HEK293 (cell line): ENCODE measurements at regions not wholly inside any gene's neighbourhood (a gene's known extent, or its start where the extent isn't known, plus 50 kb on each side); places are given as distances from the start of the nearest gene placed in this dataset.
A peak's percentile ranks its signal among the peaks of the same experiment; 100 is the strongest.

Experiments used
- CTCF ChIA-PET: fragments of 350-600 bp; formaldehyde crosslinking; extraction: SDS; loops from one replicate; lab custom pipeline; 2021; ENCODE audit warnings: antibody characterized with exemption; lab: Yijun Ruan, JAX
- POLR2A ChIA-PET: fragments of 300-600 bp; formaldehyde crosslinking; extraction: SDS; loops from one replicate; lab custom pipeline; 2020; ENCODE audit warnings: antibody characterized with exemption, inconsistent platforms; lab: Yijun Ruan, JAX
- H3K27ac ChIP-seq: fragments of 200-500 bp; sonication (Bioruptor generic); 2 replicates; pipeline ENCODE4 v1.5.1; 2014; ENCODE audit warnings: low read depth, low read length, control low read depth, inconsistent platforms; ENCODE audit errors: extremely low read depth
- H3K36me3 ChIP-seq, 2 experiments: fragments of 200-500 bp in 1 of 2; sonication (Bioruptor generic) in 1 of 2; 1 replicate in 1 of 2; 2 replicates in 1 of 2; pipeline ENCODE4 v1.5.1; 2014 to 2017; ENCODE audit warnings: inconsistent platforms in 2 of 2, low read length in 2 of 2; ENCODE audit not compliant: control insufficient read depth in 2 of 2, insufficient read depth in 1 of 2
- H3K4me1 ChIP-seq: fragments of 200-500 bp; sonication (Bioruptor generic); 2 replicates; pipeline ENCODE4 v1.5.1; 2014; ENCODE audit warnings: mild to moderate bottlenecking, low read length, inconsistent platforms; ENCODE audit not compliant: control insufficient read depth, insufficient read depth
- H3K4me3 ChIP-seq: 2 replicates; pipeline ENCODE4 v1.5.1; 2011; ENCODE audit warnings: low read depth, mild to moderate bottlenecking, control low read depth, low read length, moderate library complexity
- H3K9me3 ChIP-seq: fragments of 200-500 bp; sonication (Bioruptor generic); 2 replicates; pipeline ENCODE4 v1.5.1; 2014; ENCODE audit warnings: low read depth, low read length, inconsistent platforms; ENCODE audit not compliant: control insufficient read depth, insufficient read depth
- MEIS1 ChIP-seq: sonication (generic); formaldehyde crosslinking; IDR thresholded peaks from 2 replicates; pipeline ENCODE4 v1.8.1; 2022; ENCODE audit warnings: missing genetic modification reagents, mild to moderate bottlenecking, borderline replicate concordance
- SP3 ChIP-seq: fragments of 450-650 bp; formaldehyde crosslinking; IDR thresholded peaks from 2 replicates; pipeline ENCODE4 v1.5.1; 2016; ENCODE audit warnings: missing biosample characterization, missing genetic modification characterization
- ZNF133 ChIP-seq: fragments of 450-650 bp; formaldehyde crosslinking; IDR thresholded peaks from 2 replicates; pipeline ENCODE4 v1.5.1; 2016; ENCODE audit warnings: missing biosample characterization, missing genetic modification characterization
- ZNF140 ChIP-seq: fragments of 450-650 bp; formaldehyde crosslinking; IDR thresholded peaks from 2 replicates; pipeline ENCODE4 v1.5.1; 2016; ENCODE audit warnings: missing biosample characterization, missing genetic modification characterization
- ZNF211 ChIP-seq: fragments of 450-650 bp; formaldehyde crosslinking; IDR thresholded peaks from 2 replicates; pipeline ENCODE4 v1.5.1; 2016; ENCODE audit warnings: low read depth, missing biosample characterization, missing genetic modification characterization
- ZNF274 ChIP-seq, 2 experiments: fragments of 200-500 bp in 1 of 2; fragments of 450-650 bp in 1 of 2; sonication (Bioruptor generic) in 1 of 2; formaldehyde crosslinking in 1 of 2; IDR thresholded peaks; 2 replicates each; pipeline versions ENCODE4 v1.5.1 to v1.6.1; 2014 to 2016; ENCODE audit warnings: borderline replicate concordance in 1 of 2, inconsistent platforms in 1 of 2, low read length in 1 of 2, missing biosample characterization in 1 of 2, missing genetic modification characterization in 1 of 2
- ZNF423 ChIP-seq: fragments of 450-650 bp; formaldehyde crosslinking; IDR thresholded peaks from 2 replicates; pipeline ENCODE4 v1.5.1; 2016; ENCODE audit warnings: missing biosample characterization, missing genetic modification characterization
- ZNF560 ChIP-seq: fragments of 450-650 bp; formaldehyde crosslinking; IDR thresholded peaks from 2 replicates; pipeline ENCODE4 v1.5.1; 2017; ENCODE audit warnings: missing biosample characterization, missing genetic modification characterization, borderline replicate concordance
- ZNF596 ChIP-seq: fragments of 450-650 bp; IDR thresholded peaks from 2 replicates; pipeline ENCODE4 v1.5.0; 2018; ENCODE audit warnings: missing biosample characterization, mild to moderate bottlenecking, missing genetic modification characterization, moderate library complexity
- ZNF830 ChIP-seq: fragments of 450-650 bp; IDR thresholded peaks from 2 replicates; pipeline ENCODE4 v1.5.0; 2018; ENCODE audit warnings: missing biosample characterization, missing genetic modification characterization, low read depth, mild to moderate bottlenecking, moderate library complexity
- ZNF843 ChIP-seq: fragments of 450-650 bp; formaldehyde crosslinking; IDR thresholded peaks from 2 replicates; pipeline ENCODE4 v1.5.1; 2016; ENCODE audit warnings: missing biosample characterization, missing genetic modification characterization
- TF ChIP-seq, protein P1 (sequence below): fragments of 450-650 bp; formaldehyde crosslinking; IDR thresholded peaks from 2 replicates; pipeline ENCODE4 v1.5.1; 2016; ENCODE audit warnings: missing biosample characterization, missing genetic modification characterization
- TF ChIP-seq, protein P2 (sequence below): fragments of 450-650 bp; formaldehyde crosslinking; IDR thresholded peaks from 2 replicates; pipeline ENCODE4; 2016; ENCODE audit warnings: missing biosample characterization, missing genetic modification characterization
- TF ChIP-seq, protein P3 (sequence below): fragments of 450-650 bp; formaldehyde crosslinking; IDR thresholded peaks from 2 replicates; pipeline ENCODE4 v1.5.1; 2016; ENCODE audit warnings: missing biosample characterization, missing genetic modification characterization
- TF ChIP-seq, protein P4 (sequence below): fragments of 450-650 bp; IDR thresholded peaks from 2 replicates; pipeline ENCODE4 v1.5.1; 2018; ENCODE audit warnings: missing biosample characterization, mild to moderate bottlenecking, missing genetic modification characterization
- TF ChIP-seq, protein P5 (sequence below): fragments of 450-650 bp; formaldehyde crosslinking; IDR thresholded peaks from 2 replicates; pipeline ENCODE4 v1.5.1; 2017; ENCODE audit warnings: missing biosample characterization, missing genetic modification characterization

DNA sequence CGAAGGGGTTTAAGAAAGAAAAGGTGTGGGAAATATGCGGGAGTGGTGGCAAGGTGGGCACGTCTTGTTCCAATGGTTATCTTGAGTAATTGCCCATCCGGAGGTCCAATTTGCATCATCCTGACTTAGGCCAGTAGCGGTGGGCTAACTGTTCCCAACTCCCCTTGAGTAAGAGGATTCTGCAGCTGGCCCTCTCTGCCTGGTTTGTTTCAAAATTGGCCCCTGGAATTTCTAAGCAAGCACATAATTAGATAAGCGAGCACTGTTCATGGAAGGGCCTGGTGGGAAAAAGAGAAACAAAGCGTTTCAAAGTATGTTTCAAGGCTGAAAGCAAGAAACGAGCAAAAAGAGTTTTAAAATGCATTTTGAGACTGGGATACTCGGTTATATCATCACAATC lies 198.2 kb downstream of the CEP135 start:
- Histone ChIP-seq H3K36me3 (no peaks in the 10 kb centered on the region), H3K9me3 (no peaks in the 10 kb centered on the region), H3K4me1 (0 out of 2 replicates have a peak, but pooled peaks cover 2% of the 10 kb centered on the region), H3K4me3 (no peak overlapping the region), H3K27ac (no peak overlapping the region)
- ChIA-PET CTCF (no interaction called here), POLR2A (no interaction called here)
- TF ChIP-seq ZNF211 (tag by site-specific recombination), result no peak
- TF ChIP-seq ZNF596 (tag by site-specific recombination), result no peak
- no peak for TF ChIP-seq ZNF133 (tag by site-specific recombination)
- no peak for TF ChIP-seq ZNF140
- TF ChIP-seq, protein P1, sequence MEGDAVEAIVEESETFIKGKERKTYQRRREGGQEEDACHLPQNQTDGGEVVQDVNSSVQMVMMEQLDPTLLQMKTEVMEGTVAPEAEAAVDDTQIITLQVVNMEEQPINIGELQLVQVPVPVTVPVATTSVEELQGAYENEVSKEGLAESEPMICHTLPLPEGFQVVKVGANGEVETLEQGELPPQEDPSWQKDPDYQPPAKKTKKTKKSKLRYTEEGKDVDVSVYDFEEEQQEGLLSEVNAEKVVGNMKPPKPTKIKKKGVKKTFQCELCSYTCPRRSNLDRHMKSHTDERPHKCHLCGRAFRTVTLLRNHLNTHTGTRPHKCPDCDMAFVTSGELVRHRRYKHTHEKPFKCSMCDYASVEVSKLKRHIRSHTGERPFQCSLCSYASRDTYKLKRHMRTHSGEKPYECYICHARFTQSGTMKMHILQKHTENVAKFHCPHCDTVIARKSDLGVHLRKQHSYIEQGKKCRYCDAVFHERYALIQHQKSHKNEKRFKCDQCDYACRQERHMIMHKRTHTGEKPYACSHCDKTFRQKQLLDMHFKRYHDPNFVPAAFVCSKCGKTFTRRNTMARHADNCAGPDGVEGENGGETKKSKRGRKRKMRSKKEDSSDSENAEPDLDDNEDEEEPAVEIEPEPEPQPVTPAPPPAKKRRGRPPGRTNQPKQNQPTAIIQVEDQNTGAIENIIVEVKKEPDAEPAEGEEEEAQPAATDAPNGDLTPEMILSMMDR (tag by site-specific recombination), result no peak
- TF ChIP-seq ZNF830 (tag by site-specific recombination), result no peak
- no peak for TF ChIP-seq ZNF843 (tag by site-specific recombination)
- TF ChIP-seq, protein P2, sequence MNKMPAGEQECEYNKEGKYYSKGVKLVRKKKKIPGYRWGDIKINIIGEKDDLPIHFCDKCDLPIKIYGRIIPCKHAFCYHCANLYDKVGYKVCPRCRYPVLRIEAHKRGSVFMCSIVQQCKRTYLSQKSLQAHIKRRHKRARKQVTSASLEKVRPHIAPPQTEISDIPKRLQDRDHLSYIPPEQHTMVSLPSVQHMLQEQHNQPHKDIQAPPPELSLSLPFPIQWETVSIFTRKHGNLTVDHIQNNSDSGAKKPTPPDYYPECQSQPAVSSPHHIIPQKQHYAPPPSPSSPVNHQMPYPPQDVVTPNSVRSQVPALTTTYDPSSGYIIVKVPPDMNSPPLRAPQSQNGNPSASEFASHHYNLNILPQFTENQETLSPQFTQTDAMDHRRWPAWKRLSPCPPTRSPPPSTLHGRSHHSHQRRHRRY, result no peak
- no peak for TF ChIP-seq ZNF274 (IDR thresholded peaks at IDR 0.05; ENCODE audit: low read length)
- no peak for TF ChIP-seq ZNF274 (tag by site-specific recombination; IDR thresholded peaks at IDR 0.05; ENCODE audit: borderline replicate concordance)
- TF ChIP-seq, protein P3, sequence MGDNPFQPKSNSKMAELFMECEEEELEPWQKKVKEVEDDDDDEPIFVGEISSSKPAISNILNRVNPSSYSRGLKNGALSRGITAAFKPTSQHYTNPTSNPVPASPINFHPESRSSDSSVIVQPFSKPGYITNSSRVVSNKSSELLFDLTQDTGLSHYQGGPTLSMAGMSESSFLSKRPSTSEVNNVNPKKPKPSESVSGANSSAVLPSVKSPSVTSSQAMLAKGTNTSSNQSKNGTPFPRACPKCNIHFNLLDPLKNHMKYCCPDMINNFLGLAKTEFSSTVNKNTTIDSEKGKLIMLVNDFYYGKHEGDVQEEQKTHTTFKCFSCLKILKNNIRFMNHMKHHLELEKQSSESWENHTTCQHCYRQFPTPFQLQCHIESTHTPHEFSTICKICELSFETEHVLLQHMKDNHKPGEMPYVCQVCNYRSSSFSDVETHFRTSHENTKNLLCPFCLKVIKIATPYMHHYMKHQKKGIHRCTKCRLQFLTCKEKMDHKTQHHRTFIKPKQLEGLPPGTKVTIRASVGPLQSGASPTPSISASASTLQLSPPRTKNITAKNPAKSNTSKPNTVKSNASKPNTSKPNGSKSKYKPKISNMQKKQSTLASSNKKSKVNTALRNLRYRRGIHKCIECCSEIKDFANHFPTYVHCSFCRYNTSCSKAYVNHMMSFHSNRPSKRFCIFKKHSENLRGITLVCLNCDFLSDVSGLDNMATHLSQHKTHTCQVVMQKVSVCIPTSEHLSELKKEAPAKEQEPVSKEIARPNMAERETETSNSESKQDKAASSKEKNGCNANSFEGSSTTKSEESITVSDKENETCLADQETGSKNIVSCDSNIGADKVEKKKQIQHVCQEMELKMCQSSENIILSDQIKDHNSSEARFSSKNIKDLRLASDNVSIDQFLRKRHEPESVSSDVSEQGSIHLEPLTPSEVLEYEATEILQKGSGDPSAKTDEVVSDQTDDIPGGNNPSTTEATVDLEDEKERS (tag by site-specific recombination), result no peak
- TF ChIP-seq SP3 (tag by site-specific recombination), result no peak
- no peak for TF ChIP-seq MEIS1 (CRISPR knock-in tag)
- TF ChIP-seq, protein P4, sequence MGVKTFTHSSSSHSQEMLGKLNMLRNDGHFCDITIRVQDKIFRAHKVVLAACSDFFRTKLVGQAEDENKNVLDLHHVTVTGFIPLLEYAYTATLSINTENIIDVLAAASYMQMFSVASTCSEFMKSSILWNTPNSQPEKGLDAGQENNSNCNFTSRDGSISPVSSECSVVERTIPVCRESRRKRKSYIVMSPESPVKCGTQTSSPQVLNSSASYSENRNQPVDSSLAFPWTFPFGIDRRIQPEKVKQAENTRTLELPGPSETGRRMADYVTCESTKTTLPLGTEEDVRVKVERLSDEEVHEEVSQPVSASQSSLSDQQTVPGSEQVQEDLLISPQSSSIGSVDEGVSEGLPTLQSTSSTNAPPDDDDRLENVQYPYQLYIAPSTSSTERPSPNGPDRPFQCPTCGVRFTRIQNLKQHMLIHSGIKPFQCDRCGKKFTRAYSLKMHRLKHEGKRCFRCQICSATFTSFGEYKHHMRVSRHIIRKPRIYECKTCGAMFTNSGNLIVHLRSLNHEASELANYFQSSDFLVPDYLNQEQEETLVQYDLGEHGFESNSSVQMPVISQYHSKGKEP (tag by site-specific recombination), result no peak
- TF ChIP-seq ZNF423 (tag by site-specific recombination), result no peak

DNA sequence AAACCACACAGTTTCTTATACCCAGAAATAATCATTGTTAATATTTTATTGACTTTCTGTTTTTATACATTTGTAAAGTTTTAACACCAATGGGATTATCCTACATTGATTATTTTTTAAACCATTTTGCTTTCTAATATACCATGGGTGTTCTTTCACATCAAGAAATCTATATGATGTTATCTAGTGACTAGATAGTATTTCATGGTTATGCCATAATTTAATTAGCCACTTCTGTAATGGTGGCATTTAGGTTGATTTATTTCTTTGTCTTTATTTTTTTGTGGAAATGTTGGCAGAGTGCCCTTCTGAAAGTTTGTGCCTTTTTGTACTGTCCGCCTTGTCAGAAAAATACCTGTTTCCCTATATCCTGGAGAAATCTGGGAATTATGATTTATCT lies 193.3 kb downstream of the CEP135 start:
- Histone ChIP-seq H3K4me1 (0 out of 2 replicates have a peak, but pooled peaks cover 2% of the 10 kb centered on the region), H3K4me3 (no peak overlapping the region), H3K36me3 (no peaks in the 10 kb centered on the region), H3K9me3 (no peaks in the 10 kb centered on the region), H3K27ac (no peak overlapping the region)
- POLR2A ChIA-PET, result interaction anchor here (0.7 kb wide), 1 partner anchor 239 kb away, joined by 8 read pairs; no protein-coding TSS in a partner anchor
- CTCF ChIA-PET, result no interaction called here
- TF ChIP-seq, protein P5, sequence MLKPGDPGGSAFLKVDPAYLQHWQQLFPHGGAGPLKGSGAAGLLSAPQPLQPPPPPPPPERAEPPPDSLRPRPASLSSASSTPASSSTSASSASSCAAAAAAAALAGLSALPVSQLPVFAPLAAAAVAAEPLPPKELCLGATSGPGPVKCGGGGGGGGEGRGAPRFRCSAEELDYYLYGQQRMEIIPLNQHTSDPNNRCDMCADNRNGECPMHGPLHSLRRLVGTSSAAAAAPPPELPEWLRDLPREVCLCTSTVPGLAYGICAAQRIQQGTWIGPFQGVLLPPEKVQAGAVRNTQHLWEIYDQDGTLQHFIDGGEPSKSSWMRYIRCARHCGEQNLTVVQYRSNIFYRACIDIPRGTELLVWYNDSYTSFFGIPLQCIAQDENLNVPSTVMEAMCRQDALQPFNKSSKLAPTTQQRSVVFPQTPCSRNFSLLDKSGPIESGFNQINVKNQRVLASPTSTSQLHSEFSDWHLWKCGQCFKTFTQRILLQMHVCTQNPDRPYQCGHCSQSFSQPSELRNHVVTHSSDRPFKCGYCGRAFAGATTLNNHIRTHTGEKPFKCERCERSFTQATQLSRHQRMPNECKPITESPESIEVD (tag by site-specific recombination), result peak; percentile 48
- TF ChIP-seq ZNF560, result no peak
